Left ventricle myocardium inferior (tissue), 1 donor: ENCODE measurements at regions not wholly inside any gene's neighbourhood (a gene's known extent, or its start where the extent isn't known, plus 50 kb on each side); places are given as distances from the start of the nearest gene placed in this dataset.

ENCODE experiments used
- DNase-seq: peaks from one replicate; pipeline ENCODE4 v3.0.0-alpha.2; 2020
- H3K27ac ChIP-seq: fragments of 200-600 bp; replicated peaks from 2 replicates; pipeline ENCODE4 v1.8.0; 2021
- H3K27me3 ChIP-seq: fragments of 200-600 bp; 2 replicates; pipeline ENCODE4 v1.8.0; 2021; ENCODE audit warnings: low read depth
- H3K36me3 ChIP-seq: fragments of 200-600 bp; 2 replicates; pipeline ENCODE4 v1.8.0; 2021
- H3K4me1 ChIP-seq: fragments of 200-600 bp; 2 replicates; pipeline ENCODE4 v1.8.0; 2021
- H3K4me3 ChIP-seq: fragments of 200-600 bp; 2 replicates; pipeline ENCODE4 v1.8.0; 2021; ENCODE audit warnings: mild to moderate bottlenecking, moderate library complexity
- H3K9me3 ChIP-seq: fragments of 200-600 bp; replicated peaks from 2 replicates; pipeline ENCODE4 v1.8.0; 2021
- intact Hi-C: fragments of 100-400 bp; cut with micrococcal nuclease; formaldehyde crosslinking; loops from one replicate; pipeline ENCODE4 v1.11.0; 2022
- TF ChIP-seq, protein P1 (sequence below): fragments of 200-600 bp; IDR thresholded peaks from 2 replicates; pipeline ENCODE4 v1.8.0; 2021; ENCODE audit warnings: antibody characterized with exemption, mild to moderate bottlenecking, borderline replicate concordance
- donor health status: DM: no; HTN: yes; CAD: no; lungs with severe emphysema.

DNA sequence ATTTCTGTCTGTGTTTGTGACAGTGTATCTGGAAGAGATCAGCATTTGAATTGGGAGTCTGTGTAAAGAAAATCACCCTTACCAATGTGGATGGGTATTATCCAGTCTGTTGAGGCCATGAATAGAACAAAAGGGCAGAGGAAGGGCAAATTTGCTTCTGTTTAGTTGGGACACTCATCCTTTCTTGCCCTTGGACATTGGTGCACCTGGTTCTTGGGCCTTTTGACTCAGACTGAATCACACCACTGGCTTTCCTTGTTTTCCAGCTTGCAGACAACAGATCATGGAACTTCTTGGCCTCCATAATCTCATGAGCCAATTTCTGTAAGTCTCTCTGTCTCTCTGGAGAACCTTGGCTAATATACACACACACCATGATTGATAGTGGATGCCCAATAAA is 164.4 kb upstream of the SGO1 start:
- TF ChIP-seq, protein P1, sequence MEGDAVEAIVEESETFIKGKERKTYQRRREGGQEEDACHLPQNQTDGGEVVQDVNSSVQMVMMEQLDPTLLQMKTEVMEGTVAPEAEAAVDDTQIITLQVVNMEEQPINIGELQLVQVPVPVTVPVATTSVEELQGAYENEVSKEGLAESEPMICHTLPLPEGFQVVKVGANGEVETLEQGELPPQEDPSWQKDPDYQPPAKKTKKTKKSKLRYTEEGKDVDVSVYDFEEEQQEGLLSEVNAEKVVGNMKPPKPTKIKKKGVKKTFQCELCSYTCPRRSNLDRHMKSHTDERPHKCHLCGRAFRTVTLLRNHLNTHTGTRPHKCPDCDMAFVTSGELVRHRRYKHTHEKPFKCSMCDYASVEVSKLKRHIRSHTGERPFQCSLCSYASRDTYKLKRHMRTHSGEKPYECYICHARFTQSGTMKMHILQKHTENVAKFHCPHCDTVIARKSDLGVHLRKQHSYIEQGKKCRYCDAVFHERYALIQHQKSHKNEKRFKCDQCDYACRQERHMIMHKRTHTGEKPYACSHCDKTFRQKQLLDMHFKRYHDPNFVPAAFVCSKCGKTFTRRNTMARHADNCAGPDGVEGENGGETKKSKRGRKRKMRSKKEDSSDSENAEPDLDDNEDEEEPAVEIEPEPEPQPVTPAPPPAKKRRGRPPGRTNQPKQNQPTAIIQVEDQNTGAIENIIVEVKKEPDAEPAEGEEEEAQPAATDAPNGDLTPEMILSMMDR, result no peak
- Histone ChIP-seq H3K27me3 (no peaks in the 10 kb centered on the region), H3K27ac (no peak overlapping the region), H3K4me1 (no peaks in the 10 kb centered on the region), H3K36me3 (no peaks in the 10 kb centered on the region), H3K4me3 (no peak overlapping the region), H3K9me3 (no peaks in the 10 kb centered on the region)
- intact Hi-C loops, result no loop called here
- no peak for DNase-seq

DNA sequence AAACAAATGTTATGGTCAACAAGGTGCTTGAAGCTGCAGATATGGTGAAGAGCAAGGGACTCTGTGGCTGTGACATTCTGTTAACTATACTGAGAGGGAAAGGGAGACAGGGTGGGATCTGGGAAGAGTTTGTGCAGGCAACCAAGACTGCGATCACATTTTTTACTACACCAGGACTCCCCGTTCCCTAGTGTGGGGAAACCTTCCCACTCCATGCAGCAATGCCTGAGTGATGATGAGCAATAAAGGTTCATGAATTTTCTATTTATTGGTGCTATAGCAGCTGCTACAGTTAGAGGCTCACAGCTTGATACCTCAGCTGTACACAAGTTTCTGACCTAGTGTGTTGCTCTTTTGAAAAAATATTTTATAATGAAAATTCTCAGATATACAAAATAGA is 160.9 kb upstream of the SGO1 start:
- Histone ChIP-seq H3K4me1 (no peaks in the 10 kb centered on the region), H3K36me3 (no peaks in the 10 kb centered on the region), H3K9me3 (no peaks in the 10 kb centered on the region), H3K27ac (no peak overlapping the region), H3K4me3 (no peak overlapping the region), H3K27me3 (no peaks in the 10 kb centered on the region)
- intact Hi-C loops, result no loop called here
- TF ChIP-seq, protein P1, result no peak
- DNase-seq, result no peak

DNA sequence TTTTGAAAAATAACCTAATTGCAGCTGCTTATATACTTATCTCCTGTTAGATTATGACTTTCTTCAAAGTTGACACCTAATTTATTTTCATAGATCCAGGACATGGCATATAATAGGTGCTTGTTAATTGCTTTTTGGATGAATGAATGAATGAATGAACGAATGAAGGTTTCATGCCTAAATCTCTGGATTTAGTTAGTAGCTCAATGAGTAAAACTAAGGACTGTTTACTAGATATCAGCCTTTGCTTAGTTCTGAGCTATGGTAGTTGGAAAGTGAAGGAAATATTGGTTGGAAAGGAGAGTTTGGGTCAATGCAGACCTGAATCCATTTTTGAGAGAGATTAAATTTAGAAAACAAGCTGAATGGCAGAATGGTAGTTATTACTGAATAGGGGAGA is 160.4 kb upstream of the SGO1 start:
- Histone ChIP-seq H3K27ac (no peak overlapping the region), H3K4me1 (no peaks in the 10 kb centered on the region), H3K4me3 (no peak overlapping the region), H3K36me3 (no peaks in the 10 kb centered on the region), H3K27me3 (no peaks in the 10 kb centered on the region), H3K9me3 (no peaks in the 10 kb centered on the region)
- TF ChIP-seq, protein P1, result no peak
- DNase-seq, result no peak
- intact Hi-C loops, result no loop called here

DNA sequence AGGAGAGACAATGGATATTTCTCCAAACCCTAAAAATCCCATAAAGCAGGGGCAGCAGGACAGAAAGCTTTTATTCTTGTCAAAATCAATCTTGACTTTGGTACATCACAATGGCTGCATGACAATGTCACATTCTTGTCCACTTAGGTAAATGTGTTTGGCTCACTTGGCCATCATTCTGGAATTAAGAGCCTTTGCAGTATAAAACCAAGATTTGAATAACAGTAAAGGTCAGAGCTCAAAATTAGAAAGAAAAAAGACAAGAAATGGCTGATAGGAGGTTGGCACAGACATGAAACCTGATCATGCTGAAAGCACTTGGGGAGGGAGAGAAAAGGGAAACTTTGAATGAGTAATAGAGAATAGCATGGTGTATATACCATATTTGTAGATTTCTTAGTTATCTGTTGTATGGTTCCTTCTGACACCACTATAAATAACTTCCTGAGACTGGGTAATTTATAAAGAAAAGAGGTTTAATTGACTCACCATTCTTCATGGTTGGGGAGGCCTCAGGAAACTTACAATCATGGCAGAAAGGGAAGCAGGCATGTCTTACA is 158.5 kb upstream of the SGO1 start:
- no peaks in the 10 kb centered on the region for H3K4me1 ChIP-seq
- H3K27ac ChIP-seq, result no peak overlapping the region
- H3K9me3 ChIP-seq, result no peaks in the 10 kb centered on the region
- H3K27me3 ChIP-seq, result no peaks in the 10 kb centered on the region
- intact Hi-C loops, result no loop called here
- no peaks in the 10 kb centered on the region for H3K36me3 ChIP-seq
- TF ChIP-seq, protein P1, result no peak
- no peak for DNase-seq
- no peak overlapping the region for H3K4me3 ChIP-seq

DNA sequence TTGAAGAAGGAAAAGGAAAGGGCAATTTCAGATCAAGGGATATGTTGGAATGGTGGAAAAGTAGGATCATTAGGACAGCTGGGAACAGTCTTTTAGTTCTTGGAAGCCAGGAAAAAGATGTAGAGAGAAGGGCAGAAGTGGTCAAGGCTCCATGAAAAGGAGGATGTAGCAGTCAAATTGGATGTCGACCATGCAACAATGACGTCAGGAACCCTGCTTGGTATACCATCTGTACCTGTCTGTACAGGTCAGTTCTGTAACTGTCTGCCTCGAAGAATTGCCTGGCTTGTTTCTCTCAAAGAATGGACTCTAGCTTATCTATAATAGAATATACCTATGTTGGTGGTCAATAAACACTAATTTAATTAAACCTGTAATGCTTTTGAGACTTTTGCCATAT is 157.8 kb upstream of the SGO1 start:
- DNase-seq, result no peak
- TF ChIP-seq, protein P1, result no peak
- H3K4me1 ChIP-seq, result no peaks in the 10 kb centered on the region
- H3K9me3 ChIP-seq, result no peaks in the 10 kb centered on the region
- no peaks in the 10 kb centered on the region for H3K27me3 ChIP-seq
- no peak overlapping the region for H3K4me3 ChIP-seq
- no peaks in the 10 kb centered on the region for H3K36me3 ChIP-seq
- no peak overlapping the region for H3K27ac ChIP-seq
- intact Hi-C loops, result no loop called here
